ENCODE measurements at regions not wholly inside any gene's neighbourhood (a gene's known extent, or its start where the extent isn't known, plus 50 kb on each side); places are given as distances from the start of the nearest gene placed in this dataset.

DNA sequence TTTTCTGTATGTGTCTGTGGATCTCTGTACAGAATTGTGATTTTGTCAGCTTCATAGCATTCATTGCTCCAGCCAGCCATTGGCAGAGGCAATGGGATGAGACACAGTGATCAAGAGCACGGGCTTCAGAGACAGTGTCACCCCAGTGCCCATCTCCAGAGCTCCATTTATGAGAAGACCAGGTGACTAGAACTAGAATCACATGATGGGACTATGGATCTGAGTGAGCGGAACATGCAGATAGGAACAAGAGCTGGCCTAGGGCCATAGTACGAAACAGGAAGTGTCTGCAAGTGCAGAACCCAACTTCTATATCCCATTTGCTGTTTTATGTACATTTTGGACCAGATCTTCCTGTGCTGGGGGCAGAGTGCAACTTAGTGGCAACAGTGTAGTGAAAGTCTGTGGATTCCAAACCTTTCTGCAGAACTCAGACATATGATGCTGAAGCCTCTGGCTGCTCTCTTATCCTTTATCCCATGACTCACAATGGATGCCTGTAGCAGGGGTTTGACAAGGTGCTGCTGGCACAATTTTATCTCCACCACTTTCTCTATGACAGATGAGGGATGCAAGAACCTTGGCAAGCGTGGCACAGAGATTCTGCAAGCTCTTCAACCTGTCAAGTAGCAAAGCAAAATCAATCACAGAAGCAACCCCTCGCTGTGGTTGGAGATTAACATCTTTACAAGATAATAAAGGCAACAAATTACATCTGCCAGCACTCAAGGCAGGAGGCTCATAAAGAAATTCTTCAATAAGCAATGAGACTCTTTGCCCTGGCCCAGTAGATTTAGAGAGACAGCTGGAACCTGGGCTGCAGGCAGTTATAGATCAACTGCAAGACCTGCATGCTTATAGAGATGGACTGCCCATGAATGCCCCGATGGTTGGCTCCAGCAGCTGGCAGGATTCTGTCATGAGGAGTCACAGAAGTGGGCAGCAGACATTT, 681.3 kb downstream of the TNS3 start:
- Mint-ChIP-seq H3K36me3 (no peaks in the 10 kb centered on the region), H3K4me3 (no peak overlapping the region), H3K27me3 (ENCODE audit: low read depth in 2 of 2) (no peaks in the 10 kb centered on the region), H3K9me3 (peaks cover 11 to 12% of the 10 kb centered on the region in 2 donors), H3K4me1 (no peaks in the 10 kb centered on the region), H3K27ac (no peak overlapping the region)
- Histone ChIP-seq H3K9me3 (ENCODE audit: control insufficient read depth, insufficient read depth, low read length) (no peaks in the 10 kb centered on the region), H3K27ac (ENCODE audit: low read length) (no peak overlapping the region), H3K4me1 (ENCODE audit: control insufficient read depth, insufficient read depth, low read length) (no peaks in the 10 kb centered on the region), H3K4me3 (ENCODE audit: low read length) (no peak overlapping the region), H3K36me3 (ENCODE audit: control insufficient read depth, insufficient read depth, low read length) (no peaks in the 10 kb centered on the region), H3K27me3 (ENCODE audit: control insufficient read depth, insufficient read depth, low read length) (no peaks in the 10 kb centered on the region)
- ATAC-seq (no peak), DNase-seq (no peak)
- intact Hi-C loops (cut with micrococcal nuclease): no loop called here
- TF ChIP-seq, protein P1, sequence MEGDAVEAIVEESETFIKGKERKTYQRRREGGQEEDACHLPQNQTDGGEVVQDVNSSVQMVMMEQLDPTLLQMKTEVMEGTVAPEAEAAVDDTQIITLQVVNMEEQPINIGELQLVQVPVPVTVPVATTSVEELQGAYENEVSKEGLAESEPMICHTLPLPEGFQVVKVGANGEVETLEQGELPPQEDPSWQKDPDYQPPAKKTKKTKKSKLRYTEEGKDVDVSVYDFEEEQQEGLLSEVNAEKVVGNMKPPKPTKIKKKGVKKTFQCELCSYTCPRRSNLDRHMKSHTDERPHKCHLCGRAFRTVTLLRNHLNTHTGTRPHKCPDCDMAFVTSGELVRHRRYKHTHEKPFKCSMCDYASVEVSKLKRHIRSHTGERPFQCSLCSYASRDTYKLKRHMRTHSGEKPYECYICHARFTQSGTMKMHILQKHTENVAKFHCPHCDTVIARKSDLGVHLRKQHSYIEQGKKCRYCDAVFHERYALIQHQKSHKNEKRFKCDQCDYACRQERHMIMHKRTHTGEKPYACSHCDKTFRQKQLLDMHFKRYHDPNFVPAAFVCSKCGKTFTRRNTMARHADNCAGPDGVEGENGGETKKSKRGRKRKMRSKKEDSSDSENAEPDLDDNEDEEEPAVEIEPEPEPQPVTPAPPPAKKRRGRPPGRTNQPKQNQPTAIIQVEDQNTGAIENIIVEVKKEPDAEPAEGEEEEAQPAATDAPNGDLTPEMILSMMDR (IDR thresholded peaks at IDR 0.05): no peak
- 46% methylated on average over 5 of the region's 6 CpGs for WGBS (ENCODE audit: insufficient coverage)

DNA sequence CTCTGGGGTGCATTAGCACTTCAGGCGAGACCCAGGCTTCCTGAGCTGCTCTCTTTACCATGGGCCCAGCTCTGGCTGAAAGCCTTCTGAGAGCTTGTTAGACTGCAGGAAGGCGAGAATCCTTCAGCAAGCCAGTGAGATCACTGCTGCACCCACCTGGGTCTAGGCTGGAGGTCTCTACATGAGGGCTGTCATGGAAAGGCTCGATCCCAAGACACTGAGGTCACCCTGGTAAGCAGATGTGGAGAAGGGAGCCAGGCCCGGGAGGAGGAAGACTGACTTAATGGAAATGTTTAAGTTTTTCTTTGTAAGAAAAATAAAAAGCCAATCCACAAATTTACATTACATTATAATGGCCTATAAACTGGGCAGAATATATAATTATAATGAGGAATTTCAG, 684.5 kb downstream of the TNS3 start:
- H3K36me3 Mint-ChIP-seq: no peaks in the 10 kb centered on the region
- peaks cover 14 to 15% of the 10 kb centered on the region in 2 donors for H3K9me3 Mint-ChIP-seq
- H3K9me3 ChIP-seq (ENCODE audit: control insufficient read depth, insufficient read depth, low read length): no peaks in the 10 kb centered on the region
- H3K27ac ChIP-seq (ENCODE audit: low read length): no peak overlapping the region
- DNase-seq (no peak), ATAC-seq (no peak)
- H3K27me3 ChIP-seq (ENCODE audit: control insufficient read depth, insufficient read depth, low read length): no peaks in the 10 kb centered on the region
- intact Hi-C loops (cut with micrococcal nuclease): no loop called here
- no peaks in the 10 kb centered on the region for H3K27me3 Mint-ChIP-seq (ENCODE audit: low read depth in 2 of 2)
- no peaks in the 10 kb centered on the region for H3K36me3 ChIP-seq (ENCODE audit: control insufficient read depth, insufficient read depth, low read length)
- 85% methylated on average over 3 of the region's 4 CpGs for WGBS (ENCODE audit: insufficient coverage)
- H3K4me1 ChIP-seq (ENCODE audit: control insufficient read depth, insufficient read depth, low read length): no peaks in the 10 kb centered on the region
- TF ChIP-seq, protein P1 (IDR thresholded peaks at IDR 0.05): no peak
- H3K4me1 Mint-ChIP-seq: no peaks in the 10 kb centered on the region
- no peak overlapping the region for H3K4me3 Mint-ChIP-seq
- no peak overlapping the region for H3K27ac Mint-ChIP-seq
- no peak overlapping the region for H3K4me3 ChIP-seq (ENCODE audit: low read length)

DNA sequence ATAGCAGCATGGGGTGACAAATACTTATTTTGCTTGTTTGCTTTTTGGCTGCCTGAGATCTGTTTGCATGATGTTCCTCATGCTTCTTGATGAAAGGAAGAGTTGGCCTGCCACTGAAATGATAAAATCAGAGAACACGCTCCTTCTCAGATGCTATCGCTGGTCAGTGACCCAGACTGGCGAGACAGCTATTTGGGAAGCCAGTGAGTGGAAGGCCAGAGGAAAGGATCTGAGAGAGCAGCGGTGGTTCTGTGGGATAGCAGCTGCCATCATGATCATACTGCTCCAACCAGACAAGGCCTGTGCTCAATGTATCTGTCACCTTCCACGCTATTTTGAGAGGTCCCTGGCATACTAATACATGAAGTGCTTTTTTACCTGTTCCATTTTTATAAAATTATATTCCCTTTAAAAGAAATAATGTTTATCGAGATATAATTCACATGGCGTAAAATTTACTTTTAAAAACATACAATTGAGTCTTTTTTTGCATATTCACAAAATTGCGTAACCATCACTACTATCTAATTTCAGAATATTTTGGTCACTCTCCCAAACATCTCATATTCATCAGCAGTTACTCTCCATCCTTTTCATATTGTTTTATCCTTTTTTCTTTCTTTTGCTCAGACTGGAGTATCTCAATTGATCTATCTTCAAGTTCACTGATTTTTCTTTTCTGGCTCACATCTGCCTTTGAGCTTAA, 695.1 kb downstream of the TNS3 start:
- H3K4me3 Mint-ChIP-seq: no peak overlapping the region
- H3K9me3 Mint-ChIP-seq: peaks cover 11% of the 10 kb centered on the region in 2 donors
- intact Hi-C loops (cut with micrococcal nuclease): no loop called here
- H3K27me3 Mint-ChIP-seq (ENCODE audit: low read depth in 2 of 2): no peaks in the 10 kb centered on the region
- Histone ChIP-seq H3K27me3 (ENCODE audit: control insufficient read depth, insufficient read depth, low read length) (no peaks in the 10 kb centered on the region), H3K4me3 (ENCODE audit: low read length) (no peak overlapping the region), H3K9me3 (ENCODE audit: control insufficient read depth, insufficient read depth, low read length) (no peaks in the 10 kb centered on the region), H3K36me3 (ENCODE audit: control insufficient read depth, insufficient read depth, low read length) (no peaks in the 10 kb centered on the region), H3K27ac (ENCODE audit: low read length) (no peak overlapping the region), H3K4me1 (ENCODE audit: control insufficient read depth, insufficient read depth, low read length) (no peaks in the 10 kb centered on the region)
- 95% methylated on average over 7 of the region's 8 CpGs for WGBS (ENCODE audit: insufficient coverage)
- H3K27ac Mint-ChIP-seq: no peak overlapping the region
- TF ChIP-seq, protein P1 (IDR thresholded peaks at IDR 0.05): no peak
- no peak for DNase-seq
- ATAC-seq: no peak
- no peaks in the 10 kb centered on the region for H3K4me1 Mint-ChIP-seq
- no peaks in the 10 kb centered on the region for H3K36me3 Mint-ChIP-seq

All from natural killer cell (primary cell).